AG09319 (cell line): ENCODE measurements at regions not wholly inside any gene's neighbourhood (a gene's known extent, or its start where the extent isn't known, plus 50 kb on each side); places are given as distances from the start of the nearest gene placed in this dataset.

Experiments
- DNase-seq: peaks from one replicate; pipeline ENCODE4 v3.0.0-alpha.2; 2010; ENCODE audit warnings: low read depth; ENCODE audit errors: extremely low read depth
- CTCF ChIP-seq: IDR thresholded peaks from 2 replicates; pipeline ENCODE4 v1.5.1; 2011; ENCODE audit warnings: low read depth, mild to moderate bottlenecking, inconsistent platforms, low read length, moderate library complexity

- DNase-seq: no peak
- no peak for TF ChIP-seq CTCF
Measured at GRCh38 chr16:73739049-73739769, 557.4 kb upstream of the PSMD7 start.

- no peak for DNase-seq
- no peak for TF ChIP-seq CTCF
Measured at GRCh38 chr16:73738266-73738665, 558.3 kb upstream of the PSMD7 start.

GRCh38 chr16:73737637-73738036 lies 559.0 kb upstream of the PSMD7 start:
- TF ChIP-seq CTCF: no peak
- no peak for DNase-seq

GRCh38 chr16:73735954-73736353 lies 560.7 kb upstream of the PSMD7 start:
- DNase-seq: no peak
- no peak for TF ChIP-seq CTCF

- no peak for TF ChIP-seq CTCF
- DNase-seq: no peak
Measured at GRCh38 chr16:73735018-73735417, 561.6 kb upstream of the PSMD7 start.

GRCh38 chr16:73732681-73733080 lies 563.9 kb upstream of the PSMD7 start:
- no peak for DNase-seq
- TF ChIP-seq CTCF: no peak

- no peak for DNase-seq
- no peak for TF ChIP-seq CTCF
Measured at GRCh38 chr16:73732143-73732542, 564.5 kb upstream of the PSMD7 start.
